Bronchial epithelial cell (primary cell): ENCODE measurements at regions not wholly inside any gene's neighbourhood (a gene's known extent, or its start where the extent isn't known, plus 50 kb on each side); places are given as distances from the start of the nearest gene placed in this dataset.
A peak's percentile ranks its signal among the peaks of the same experiment; 100 is the strongest.

Experiments
- DNase-seq: peaks from one replicate; pipeline ENCODE4 v3.0.0-alpha.2; 2010; ENCODE audit warnings: low read depth
- FAIRE-seq: peaks from 2 replicates; lab custom pipeline; 2011; peaks lifted over from hg19 to GRCh38; lab: Jason Lieb, UNC
- H3K27me3 ChIP-seq: 2 replicates; pipeline ENCODE4 v1.5.1; 2011; ENCODE audit warnings: low read length; ENCODE audit not compliant: control insufficient read depth, insufficient read depth
- H3K36me3 ChIP-seq: 2 replicates; pipeline ENCODE4 v1.5.1; 2011; ENCODE audit warnings: low read length; ENCODE audit not compliant: control insufficient read depth, insufficient read depth
- H3K4me3 ChIP-seq: 2 replicates; pipeline ENCODE4 v1.5.1; 2011; ENCODE audit warnings: mild to moderate bottlenecking, low read depth, low read length, control low read depth
- CTCF ChIP-seq: IDR thresholded peaks from 2 replicates; pipeline ENCODE4 v1.5.1; 2011; ENCODE audit warnings: mild to moderate bottlenecking, moderate library complexity, low read length, control low read depth, inconsistent platforms; ENCODE audit not compliant: insufficient read depth, severe bottlenecking

DNA sequence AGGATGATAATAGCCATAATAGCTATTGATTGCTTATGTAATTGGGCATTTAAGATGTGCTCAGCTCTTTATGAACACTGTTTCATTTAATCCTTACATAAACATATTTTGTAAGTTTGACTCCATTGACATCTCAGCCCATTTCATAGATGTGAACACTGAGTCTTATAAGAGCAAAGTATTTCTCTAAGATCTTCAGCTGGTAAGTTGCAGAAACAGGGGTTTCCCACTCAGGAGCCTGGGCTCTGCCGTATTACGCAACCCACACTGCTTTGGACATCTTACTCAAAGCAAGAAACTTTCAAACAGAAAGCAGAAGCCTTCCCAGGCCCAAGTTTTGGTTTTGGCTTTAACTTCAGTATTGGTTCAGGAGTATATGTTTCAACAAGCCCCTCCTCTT is 705.1 kb downstream of the MED13L start:
- FAIRE-seq (no peak), DNase-seq (no peak)
- H3K27me3 ChIP-seq: no peaks in the 10 kb centered on the region
- H3K36me3 ChIP-seq: no peaks in the 10 kb centered on the region
- TF ChIP-seq CTCF: no peak
- H3K4me3 ChIP-seq: no peak overlapping the region

DNA sequence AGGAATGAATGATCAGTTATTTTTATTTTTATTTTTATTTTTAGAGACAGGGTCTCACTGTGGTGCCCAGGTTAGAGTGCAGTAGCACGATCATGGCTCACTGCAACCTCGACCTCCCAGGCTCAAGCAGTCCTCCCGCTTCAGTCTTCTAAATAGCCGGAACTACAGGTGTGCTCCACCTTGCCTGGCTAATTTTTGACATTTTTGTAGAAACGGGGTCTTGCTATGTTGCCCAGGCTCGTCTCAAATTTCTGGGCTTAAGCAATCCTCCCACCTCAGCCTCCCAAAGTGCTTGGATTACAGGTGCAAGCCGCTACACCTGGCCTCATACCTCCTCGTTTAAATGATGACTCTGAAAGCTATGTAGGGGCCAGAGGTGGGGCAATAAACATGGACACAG is 706.0 kb downstream of the MED13L start:
- Histone ChIP-seq H3K27me3 (no peaks in the 10 kb centered on the region), H3K36me3 (no peaks in the 10 kb centered on the region), H3K4me3 (no peak overlapping the region)
- no peak for DNase-seq
- no peak for FAIRE-seq
- no peak for TF ChIP-seq CTCF

DNA sequence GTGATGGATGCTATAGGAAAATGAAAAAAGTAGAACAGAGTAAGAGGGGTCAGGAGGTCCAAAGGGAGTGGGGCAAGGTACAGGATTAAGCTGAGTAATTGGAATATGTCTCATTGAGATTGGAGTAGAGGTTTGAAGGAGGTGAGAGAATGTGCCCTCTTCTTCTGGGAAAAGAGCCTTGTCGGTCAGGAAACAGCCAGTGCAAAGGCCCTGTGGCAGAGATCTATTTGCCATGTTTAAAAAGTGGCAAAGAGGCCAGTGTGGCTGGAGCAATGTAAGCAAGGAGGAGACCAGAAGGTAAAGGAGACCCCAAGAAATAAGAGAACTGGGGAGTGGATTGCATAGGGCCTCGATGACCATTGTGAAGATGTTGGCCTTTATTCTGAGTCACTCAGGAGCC is 706.5 kb downstream of the MED13L start:
- FAIRE-seq (no peak), DNase-seq (no peak)
- no peak overlapping the region for H3K4me3 ChIP-seq
- H3K36me3 ChIP-seq: no peaks in the 10 kb centered on the region
- no peak for TF ChIP-seq CTCF
- H3K27me3 ChIP-seq: no peaks in the 10 kb centered on the region

DNA sequence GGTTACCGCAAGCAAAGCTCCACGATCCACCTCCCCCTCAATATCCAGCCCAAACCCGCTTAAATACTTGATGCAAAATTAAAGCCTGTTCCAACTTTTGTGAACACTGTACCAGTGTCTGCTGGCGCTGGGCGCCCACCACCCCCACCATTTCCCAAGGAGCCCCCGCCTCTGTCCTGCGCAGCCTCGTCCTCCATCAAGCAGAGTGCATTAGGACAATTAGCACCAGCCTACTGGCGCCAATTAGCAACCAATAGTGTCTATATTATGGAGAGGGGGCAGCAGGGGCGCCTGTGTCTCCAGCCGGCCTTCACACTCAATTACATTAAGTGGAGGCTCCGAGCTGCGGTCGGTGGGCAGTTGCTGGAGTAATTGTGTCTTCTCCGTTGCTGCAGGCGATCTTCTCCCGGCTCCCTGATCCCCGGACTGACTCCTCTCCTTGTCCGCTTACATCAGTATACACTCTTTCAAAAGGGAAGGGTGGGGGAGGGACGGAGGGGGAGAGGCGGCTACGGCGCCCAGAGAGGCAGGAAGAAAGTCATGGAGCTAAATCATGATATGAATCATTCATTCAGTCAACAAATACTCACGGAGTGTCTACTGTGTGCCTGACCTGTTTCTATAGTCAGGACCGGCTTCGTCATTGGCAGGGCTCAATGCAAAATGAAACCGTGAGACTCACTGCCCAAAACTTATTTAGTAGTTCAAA is 707.3 kb downstream of the MED13L start:
- Histone ChIP-seq H3K4me3 (no peak overlapping the region), H3K36me3 (no peaks in the 10 kb centered on the region), H3K27me3 (no peaks in the 10 kb centered on the region)
- peak; percentile 21 for DNase-seq
- TF ChIP-seq CTCF: no peak
- FAIRE-seq: no peak

DNA sequence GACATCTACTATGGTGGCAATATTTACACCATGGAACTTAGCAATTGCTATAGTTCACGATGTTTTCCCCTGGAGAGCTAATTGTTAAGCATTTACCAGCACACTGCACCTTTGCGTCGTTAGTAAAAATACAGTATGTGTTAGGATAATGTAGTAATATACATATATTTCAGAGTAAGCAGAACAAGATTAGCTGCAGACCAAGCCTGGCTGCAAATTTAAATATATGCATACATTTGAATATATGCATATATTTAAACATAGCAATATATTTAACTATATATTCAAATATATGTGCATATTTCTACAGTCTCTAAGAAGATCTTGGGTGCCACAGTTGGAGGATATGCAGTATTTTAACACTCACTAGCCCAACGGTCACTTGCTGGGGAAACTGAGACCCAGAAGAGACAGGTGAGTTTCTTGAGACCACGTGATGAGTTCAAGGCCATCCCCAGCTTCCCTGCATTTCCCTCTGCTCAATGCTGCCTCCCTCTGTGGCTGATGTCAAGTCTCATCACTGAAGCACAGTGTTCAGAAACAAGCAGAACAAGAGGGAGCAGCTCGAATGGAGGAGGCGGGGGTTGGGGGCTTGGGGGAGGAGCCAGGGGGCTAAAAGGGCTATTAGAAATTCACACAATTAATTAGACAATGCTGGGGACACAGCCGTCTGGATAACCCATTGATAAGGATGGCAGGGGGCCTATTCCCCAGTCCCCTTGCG is 708.0 kb downstream of the MED13L start:
- DNase-seq: no peak
- no peak for FAIRE-seq
- TF ChIP-seq CTCF: no peak
- Histone ChIP-seq H3K4me3 (no peak overlapping the region), H3K36me3 (no peaks in the 10 kb centered on the region), H3K27me3 (no peaks in the 10 kb centered on the region)
